ENCODE measurements at regions not wholly inside any gene's neighbourhood (a gene's known extent, or its start where the extent isn't known, plus 50 kb on each side); places are given as distances from the start of the nearest gene placed in this dataset.

DNA sequence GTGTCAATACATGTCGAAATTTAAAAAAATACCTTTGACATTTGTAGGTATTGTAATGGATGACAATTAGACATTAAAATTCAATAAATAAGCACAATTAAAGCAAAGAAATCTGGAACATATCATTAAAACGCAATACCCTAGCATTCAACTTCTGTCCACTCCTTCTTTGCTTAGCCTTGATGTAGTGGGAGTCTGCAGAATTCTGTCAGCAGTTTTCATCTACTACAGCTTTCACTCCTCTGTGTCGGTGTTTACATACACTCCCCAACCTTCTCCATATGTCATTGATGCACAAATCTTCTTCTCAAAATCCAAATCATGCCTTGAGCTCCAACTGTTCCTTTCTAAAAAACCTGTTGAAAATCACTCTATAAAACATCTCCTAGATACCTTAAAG, 1380.6 kb downstream of the DSC3 start:
- ATAC-seq (no peak), DNase-seq (no peak)
- Histone ChIP-seq H3K27me3 (ENCODE audit: low read depth) (no peaks in the 10 kb centered on the region), H3K27ac (no peak overlapping the region), H3K4me3 (no peak overlapping the region), H3K9me3 (no peaks in the 10 kb centered on the region), H3K36me3 (no peaks in the 10 kb centered on the region), H3K4me1 (no peaks in the 10 kb centered on the region)
- intact Hi-C loops (cut with DNase I): no loop called here
- TF ChIP-seq, protein P1, sequence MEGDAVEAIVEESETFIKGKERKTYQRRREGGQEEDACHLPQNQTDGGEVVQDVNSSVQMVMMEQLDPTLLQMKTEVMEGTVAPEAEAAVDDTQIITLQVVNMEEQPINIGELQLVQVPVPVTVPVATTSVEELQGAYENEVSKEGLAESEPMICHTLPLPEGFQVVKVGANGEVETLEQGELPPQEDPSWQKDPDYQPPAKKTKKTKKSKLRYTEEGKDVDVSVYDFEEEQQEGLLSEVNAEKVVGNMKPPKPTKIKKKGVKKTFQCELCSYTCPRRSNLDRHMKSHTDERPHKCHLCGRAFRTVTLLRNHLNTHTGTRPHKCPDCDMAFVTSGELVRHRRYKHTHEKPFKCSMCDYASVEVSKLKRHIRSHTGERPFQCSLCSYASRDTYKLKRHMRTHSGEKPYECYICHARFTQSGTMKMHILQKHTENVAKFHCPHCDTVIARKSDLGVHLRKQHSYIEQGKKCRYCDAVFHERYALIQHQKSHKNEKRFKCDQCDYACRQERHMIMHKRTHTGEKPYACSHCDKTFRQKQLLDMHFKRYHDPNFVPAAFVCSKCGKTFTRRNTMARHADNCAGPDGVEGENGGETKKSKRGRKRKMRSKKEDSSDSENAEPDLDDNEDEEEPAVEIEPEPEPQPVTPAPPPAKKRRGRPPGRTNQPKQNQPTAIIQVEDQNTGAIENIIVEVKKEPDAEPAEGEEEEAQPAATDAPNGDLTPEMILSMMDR (IDR thresholded peaks at IDR 0.05): no peak

DNA sequence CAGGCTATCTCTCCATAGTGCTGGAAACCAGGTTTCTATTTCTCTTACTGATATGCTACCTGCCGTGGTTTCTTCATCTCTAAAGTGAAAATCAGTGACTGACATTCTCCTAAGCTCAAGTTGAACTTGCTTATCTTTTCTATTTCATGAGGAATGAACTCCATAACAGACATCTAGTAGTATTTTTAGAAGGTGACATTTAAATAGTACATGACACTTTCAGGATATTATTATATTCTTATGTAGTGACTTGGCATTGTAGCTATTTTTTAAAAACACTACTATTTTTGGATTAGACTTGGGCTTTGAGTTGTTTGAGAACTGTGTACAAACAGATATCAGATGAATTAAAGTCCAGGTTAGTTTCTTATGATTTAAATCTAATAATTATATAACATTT, 1381.8 kb downstream of the DSC3 start:
- TF ChIP-seq, protein P1 (IDR thresholded peaks at IDR 0.05): no peak
- H3K27me3 ChIP-seq (ENCODE audit: low read depth): no peaks in the 10 kb centered on the region
- DNase-seq (no peak), ATAC-seq (no peak)
- no peaks in the 10 kb centered on the region for H3K36me3 ChIP-seq
- no peak overlapping the region for H3K4me3 ChIP-seq
- H3K4me1 ChIP-seq: no peaks in the 10 kb centered on the region
- no peak overlapping the region for H3K27ac ChIP-seq
- intact Hi-C loops (cut with DNase I): no loop called here
- no peaks in the 10 kb centered on the region for H3K9me3 ChIP-seq

DNA sequence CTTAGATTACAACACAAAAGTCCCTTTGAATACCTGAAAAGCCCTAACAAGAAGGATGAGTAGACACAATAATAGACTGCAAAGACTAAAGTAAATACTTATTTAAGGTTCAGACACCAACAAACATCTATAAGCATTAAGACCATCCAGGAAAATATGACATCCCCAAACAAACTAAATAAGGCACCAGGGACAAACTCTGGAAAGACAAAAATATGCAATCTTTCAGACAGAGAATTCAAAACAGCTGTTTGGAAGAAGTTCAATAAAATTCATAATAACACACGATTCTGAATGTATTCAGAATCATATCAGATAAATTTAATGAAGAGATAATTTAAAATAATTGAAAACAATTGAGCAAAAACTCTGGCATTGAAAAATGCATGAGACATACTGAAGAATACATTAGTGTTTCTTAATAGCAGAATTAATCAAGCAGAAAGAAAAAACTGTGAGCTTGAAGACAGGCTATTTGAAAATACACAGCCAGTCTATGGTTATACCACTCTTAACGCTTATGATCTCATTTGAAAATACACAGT, 1388.8 kb downstream of the DSC3 start:
- TF ChIP-seq, protein P1 (IDR thresholded peaks at IDR 0.05): no peak
- Histone ChIP-seq H3K36me3 (no peaks in the 10 kb centered on the region), H3K27me3 (ENCODE audit: low read depth) (no peaks in the 10 kb centered on the region), H3K4me1 (no peaks in the 10 kb centered on the region), H3K9me3 (no peaks in the 10 kb centered on the region), H3K27ac (no peak overlapping the region), H3K4me3 (no peak overlapping the region)
- no peak for ATAC-seq
- no peak for DNase-seq
- intact Hi-C loops (cut with DNase I): no loop called here

DNA sequence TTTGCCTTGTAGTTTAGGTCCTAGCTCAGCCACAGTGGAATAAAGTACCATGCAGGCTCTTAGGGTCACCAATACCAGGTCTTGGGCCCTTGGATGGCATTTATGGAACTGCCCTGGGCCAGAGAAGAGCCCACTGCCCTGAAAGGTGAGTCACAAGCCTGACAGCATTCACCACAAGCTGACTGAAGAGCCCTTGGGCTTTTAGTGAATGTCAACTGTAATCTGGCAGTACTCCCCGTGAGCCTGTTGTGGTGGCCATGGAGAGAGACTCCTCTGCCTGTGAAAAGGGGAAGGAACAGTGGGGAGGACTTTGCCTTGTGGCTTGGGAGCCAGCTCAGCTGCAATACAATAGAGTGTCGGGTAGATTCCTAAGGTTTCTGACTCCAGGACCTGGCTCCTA, 1389.7 kb downstream of the DSC3 start:
- no peaks in the 10 kb centered on the region for H3K4me1 ChIP-seq
- TF ChIP-seq, protein P1 (IDR thresholded peaks at IDR 0.05): no peak
- peak in 1 of 2 donors; percentile 9 for ATAC-seq
- intact Hi-C loops (cut with DNase I): no loop called here
- no peaks in the 10 kb centered on the region for H3K27me3 ChIP-seq (ENCODE audit: low read depth)
- H3K36me3 ChIP-seq: no peaks in the 10 kb centered on the region
- DNase-seq: no peak
- H3K27ac ChIP-seq: no peak overlapping the region
- no peaks in the 10 kb centered on the region for H3K9me3 ChIP-seq
- H3K4me3 ChIP-seq: no peak overlapping the region

DNA sequence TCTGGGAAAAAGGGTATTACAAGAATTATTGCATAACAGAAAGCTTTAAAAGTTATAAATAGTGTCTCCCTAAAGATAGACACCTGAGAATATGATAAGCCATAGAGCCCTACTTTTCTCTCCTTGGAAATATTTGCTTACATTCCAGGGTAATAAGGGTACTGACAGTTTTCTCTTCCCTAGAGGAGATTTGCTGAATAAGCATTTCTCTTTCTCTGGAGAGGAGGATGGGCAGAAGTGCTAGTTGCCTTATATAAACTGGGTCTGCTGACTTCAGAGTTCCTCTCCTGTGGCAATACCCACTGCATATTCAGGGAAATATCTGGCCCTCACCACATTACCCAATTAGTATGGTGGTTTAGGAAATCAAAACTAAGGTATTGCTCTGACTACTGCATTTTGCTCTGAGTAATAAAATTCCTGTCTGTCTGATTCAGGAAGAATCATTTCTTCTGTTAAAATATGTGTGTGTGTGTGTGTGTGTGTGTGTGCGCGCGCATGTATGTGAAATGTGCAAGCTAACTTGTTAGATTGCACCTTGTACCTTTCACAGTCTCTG, 1391.3 kb downstream of the DSC3 start:
- H3K27ac ChIP-seq: no peak overlapping the region
- intact Hi-C loops (cut with DNase I): no loop called here
- H3K9me3 ChIP-seq: no peaks in the 10 kb centered on the region
- TF ChIP-seq, protein P1 (IDR thresholded peaks at IDR 0.05): no peak
- H3K4me3 ChIP-seq: no peak overlapping the region
- no peaks in the 10 kb centered on the region for H3K4me1 ChIP-seq
- no peak for DNase-seq
- no peak for ATAC-seq
- H3K27me3 ChIP-seq (ENCODE audit: low read depth): no peaks in the 10 kb centered on the region
- H3K36me3 ChIP-seq: no peaks in the 10 kb centered on the region

All from lower lobe of right lung (tissue), 2 donors.